HG02571 (cell line): ENCODE measurements at regions not wholly inside any gene's neighbourhood (a gene's known extent, or its start where the extent isn't known, plus 50 kb on each side); places are given as distances from the start of the nearest gene placed in this dataset.

ENCODE experiments used
- ATAC-seq: cut with Tn5 transposase; IDR thresholded peaks from one replicate; pipeline ENCODE4 v1.9.1; 2021; ENCODE audit warnings: mild to moderate bottlenecking, moderate library complexity; ENCODE audit not compliant: unreplicated experiment

DNA sequence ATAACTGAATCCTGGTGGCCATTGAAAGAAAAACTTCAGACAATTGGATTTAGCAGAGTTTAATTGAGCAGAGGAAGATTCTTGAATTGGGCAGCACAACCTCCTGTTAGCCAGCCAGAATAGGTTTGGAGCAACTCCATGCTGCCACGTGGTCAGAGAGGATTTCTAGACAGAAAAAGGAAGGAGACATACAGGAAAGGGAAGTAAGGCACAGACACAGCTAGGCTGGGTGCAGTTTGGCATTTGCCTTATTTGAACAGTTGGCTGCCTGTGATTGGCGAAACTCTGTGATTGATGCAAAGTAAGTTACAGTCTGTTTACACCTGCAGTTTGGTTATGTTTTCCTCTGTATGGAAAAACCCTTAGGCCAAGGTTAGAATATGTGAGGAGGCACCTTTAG lies 85.8 kb upstream of the SPATA13 start:
- ATAC-seq, result no peak

DNA sequence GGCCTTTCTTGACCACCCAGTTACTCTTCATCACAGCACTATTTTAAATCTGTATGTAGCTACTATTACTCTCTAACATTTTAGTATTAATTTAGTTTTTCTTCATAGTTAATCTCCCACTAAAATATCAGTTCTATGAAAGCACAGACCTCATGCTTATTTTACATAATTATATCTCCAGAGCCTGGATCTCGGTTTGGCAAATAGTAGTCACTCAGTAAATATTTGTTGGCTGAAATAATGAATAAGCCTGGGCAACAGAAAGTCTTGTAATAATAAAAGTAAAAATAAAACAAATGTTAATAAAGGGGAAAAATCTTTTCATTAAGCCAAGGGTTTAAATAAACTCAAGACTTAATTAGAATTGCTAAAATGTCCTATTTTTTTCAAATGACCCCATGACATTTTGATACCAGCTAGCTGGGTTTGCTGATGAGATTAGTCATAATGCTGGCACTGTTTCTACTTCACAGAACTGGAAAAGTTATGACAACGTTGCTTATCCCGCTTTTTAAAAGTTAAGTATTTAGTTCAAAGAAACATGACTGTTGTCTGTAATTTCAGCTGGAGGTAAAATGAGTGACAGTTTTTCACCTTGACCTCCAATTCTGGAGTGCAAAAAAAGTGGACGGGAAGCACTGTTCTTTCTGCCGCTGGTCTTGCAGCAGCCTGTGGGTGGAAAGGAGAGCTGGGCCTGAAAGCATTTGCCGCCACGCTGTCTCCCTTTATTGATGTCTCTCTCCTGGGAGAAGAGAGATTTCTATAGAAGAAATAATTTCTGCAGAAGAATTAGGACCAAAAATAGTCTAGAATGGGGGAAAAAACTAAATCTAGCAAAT lies 85.2 kb upstream of the SPATA13 start:
- no peak for ATAC-seq

DNA sequence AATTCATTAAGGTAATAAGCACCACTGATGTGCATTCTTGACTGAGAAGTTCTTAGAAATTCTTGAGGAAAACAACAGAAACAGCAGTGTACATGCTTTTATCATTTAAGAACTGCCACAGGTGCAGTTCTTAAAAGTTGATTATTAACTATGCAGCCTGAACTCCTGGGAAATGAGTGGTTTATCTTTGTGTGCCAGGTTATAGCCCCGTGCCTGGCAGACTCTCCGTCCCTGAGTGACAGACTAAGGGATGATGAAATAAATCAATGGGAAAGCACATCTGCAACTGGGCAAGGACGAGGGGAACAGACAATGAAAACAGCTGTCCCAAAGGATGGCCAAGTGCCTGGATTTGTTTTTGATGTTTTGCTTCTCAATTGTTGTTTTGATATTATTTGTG lies 84.4 kb upstream of the SPATA13 start:
- ATAC-seq, result no peak

DNA sequence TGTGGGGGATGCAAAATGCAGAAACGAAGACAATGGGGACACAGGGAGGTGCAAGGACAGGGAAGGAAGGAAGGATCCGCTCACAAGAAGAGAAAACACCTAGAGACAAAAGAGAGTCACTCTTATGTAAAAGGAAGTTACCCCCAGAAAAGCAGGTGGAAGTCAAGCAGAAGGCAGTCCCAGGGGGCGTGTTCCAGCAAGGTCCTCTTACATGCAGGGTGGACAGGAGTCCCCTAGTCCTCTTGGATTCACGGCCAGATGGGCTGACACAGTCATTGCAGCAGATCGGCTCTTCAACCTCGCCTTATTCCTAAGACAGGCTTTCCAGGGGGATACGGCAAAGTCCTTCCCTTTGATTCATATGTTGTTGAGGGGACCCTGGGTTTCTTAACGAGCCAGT lies 83.9 kb upstream of the SPATA13 start:
- ATAC-seq, result no peak

DNA sequence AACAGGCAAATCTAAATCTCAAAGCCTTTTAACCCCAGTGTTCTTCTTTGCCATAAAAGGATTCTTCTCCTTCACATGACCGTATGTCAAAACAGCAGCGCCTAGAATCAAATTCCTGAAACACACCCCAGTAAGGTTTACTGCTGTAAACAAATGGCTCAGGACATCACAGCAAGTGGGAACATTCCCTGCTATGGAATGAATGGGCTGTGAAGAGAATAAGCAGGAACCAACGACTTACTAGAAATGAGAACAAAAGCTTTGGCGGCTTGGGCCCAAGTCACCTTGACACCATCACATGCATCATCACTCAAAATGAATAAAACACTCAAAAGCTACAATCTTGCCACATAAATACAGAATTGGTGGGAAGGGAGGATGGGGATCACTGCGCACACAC lies 80.4 kb upstream of the SPATA13 start:
- ATAC-seq, result no peak

DNA sequence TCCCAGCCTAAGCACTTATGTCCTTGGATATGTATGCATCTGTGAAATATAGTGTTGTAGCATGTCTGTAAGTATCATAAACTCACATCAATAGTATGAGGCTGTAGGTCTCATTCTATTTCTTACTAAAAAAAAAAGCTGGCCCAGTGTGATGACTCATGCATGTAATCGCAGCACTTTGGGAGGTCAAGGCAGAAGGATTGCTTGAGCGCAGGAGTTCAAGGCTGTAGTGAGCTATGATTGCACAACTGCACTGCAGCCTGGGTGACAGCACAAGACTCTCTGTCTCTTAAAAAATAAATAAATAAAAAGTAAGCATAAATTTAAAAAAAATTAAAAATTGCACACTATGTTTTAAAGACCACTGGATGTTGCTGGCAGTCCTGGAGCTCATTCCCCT lies 79.1 kb upstream of the SPATA13 start:
- ATAC-seq, result no peak

DNA sequence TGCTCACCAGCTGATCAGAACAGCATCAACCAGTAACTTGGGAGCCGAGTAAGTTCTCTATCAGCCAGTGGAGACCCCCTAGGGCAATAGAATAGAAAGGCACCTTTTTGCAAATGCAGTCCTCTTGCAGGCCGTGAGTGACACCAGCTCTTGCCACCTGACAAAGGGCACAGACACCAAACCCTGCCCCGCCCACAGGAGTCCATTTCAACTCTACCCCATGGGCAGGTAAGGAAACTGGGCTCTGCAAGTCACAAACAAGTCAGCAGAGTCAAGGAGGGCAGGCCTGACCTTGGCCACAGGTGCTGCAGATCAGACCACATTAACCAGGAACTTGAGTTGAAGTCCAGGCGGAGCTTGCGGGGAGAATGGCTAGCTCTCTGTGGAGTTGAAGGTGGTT lies 77.4 kb upstream of the SPATA13 start:
- no peak for ATAC-seq

DNA sequence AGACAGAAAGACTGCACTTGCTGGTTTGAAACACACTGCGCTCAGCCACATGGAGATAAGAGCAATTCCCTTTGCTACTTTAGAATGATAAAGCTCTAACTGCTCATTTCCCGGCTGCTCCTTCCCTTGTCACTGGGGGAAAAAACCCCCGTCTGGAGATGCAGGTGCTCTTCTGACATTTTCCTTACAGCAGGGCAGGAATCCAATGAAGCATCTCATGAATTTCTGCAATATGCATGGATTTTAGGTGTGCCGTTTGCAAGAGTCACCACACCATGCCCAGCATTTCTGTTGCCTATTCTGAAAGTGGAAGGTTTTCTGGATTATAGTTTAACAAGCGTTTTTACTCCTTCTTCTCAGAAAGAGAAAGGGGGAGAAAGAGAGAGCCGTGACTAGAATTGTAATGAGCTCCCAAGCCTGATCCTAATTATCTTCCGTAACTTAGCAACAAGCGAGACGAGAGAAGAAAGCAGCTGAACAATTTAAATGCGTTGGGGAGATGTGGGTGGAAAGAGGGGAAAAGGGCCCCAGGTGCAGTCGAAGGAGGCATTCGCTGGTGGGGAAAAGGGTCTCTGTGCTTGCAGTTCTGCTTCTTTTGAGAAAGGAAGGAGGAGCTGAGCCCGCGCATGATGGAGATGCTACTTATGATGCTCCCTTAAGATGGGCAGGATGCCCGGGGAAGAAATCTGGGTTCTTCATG lies 76.6 kb upstream of the SPATA13 start:
- ATAC-seq, result no peak

DNA sequence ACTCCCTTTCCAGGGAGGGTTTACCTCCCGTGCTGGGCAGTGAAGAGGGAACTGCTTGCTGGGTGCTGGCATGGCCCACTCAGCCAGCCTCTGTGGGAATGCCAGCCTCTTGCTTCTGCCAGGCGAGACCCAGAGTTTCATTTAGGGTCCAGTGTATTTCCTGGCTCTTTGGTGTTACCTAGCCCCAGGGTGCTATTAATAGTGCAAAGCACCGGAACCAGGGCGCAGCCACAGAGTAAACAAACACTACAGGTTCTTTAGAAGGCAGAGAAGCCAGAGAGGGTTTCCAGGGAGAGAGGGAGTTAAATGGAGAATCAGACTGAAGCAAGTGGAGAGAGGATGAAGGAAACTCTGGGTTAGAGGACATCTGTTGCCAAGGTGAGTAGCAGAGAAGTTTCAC lies 74.9 kb upstream of the SPATA13 start:
- no peak for ATAC-seq

DNA sequence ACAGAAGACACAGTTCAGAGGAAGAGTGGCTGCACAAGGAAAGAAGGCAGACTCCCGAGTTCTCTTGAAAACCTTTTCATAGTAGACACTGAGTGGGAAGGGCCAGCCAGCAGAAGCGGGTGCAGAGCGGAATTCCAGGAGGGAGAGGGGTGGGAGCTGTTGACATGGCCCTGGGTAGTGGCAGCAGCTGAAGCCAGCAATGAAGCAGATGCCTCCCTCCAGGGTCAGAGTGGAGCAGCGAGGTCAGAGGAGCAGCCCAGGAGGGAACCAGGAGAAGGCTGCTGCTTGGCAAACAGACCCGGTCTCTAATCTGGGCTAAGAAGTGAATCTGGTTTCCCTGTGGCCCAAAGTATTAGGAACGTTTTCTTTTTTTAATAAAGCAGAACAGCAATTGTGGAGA lies 73.9 kb upstream of the SPATA13 start:
- ATAC-seq, result no peak

DNA sequence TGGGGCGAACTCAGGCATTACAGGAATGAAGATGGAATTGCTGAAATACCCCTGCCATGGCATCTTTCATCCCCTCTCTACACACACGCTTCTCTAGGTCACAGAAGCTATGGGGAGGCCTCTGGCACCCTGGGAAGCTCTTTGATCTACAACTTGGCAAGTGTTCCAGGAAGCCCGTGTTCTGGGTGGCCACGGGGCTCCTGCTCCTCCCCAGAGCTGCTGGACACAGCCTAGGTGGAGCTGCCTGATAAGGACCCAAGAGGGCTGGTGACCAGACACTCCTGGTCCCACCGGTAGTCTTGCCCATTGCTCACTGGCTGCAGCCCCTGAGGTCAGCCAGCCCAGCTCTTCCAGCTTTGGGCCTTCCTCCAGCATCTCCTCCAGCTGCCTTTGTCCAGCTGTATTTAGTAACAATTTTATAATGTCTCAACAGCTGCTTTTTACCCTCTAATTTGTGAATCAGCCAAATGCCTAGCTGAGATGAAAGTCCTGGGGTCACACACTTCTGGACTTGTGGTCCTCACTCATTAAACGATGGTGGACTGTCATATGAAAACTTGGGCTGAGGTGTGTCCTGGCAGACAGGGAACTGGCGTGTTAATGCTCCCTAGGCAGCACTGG lies 72.8 kb upstream of the SPATA13 start:
- no peak for ATAC-seq

DNA sequence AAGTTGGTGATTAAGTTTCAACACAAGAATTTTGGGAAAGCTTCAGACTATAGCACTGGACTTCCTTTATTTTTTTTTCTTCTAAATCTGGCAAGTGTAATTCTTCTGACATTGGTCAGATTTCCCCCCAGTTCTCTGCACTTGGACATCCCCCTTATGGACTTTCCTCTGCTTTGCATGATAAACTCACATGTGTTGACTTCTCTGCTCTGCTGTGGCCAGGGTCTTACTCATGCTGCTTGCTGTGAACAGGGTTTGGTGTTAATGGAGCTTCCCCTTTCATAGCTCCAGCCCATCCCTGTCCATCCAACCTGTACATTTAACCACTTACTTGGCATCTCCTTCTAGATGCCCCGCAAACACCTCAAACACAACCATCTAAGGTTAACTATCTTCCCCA lies 70.5 kb upstream of the SPATA13 start:
- ATAC-seq, result no peak

DNA sequence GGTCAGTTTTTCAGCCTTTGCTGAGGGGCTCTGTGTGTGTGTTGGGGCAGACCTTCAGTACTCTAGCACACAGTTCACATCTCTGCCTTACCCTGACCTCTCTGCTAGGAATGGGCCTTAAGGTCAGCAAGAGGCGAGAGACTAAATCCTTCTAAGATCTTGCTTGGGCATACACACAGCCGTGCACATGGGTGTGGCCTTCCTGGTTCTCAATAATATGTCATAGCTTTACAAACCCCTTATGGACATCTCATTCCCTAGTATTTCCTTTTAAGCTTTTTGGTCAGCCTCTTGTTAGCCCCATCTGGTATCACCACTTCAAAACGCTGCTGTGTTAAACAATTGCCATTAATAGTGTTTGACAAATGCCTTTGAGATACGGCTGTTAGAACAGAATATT lies 69.4 kb upstream of the SPATA13 start:
- ATAC-seq, result no peak

DNA sequence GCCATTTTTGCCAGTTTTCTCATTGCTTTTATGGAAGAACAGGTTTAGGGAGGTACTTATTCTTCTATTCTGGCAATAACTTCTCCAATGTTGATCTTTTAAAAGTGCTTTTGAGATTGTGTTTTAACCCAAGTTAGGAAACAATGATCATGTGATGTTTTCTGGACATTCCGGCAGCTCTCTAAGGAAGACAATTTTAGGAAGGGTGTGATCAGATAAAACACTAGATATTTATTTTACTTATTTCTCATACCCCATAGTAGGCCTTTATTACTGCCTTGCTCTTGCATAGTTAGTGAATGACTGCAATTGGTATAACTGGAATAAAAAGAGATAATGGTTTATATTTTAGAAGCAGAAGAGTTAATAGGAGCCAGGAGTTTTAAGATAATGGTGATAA lies 68.4 kb upstream of the SPATA13 start:
- no peak for ATAC-seq

DNA sequence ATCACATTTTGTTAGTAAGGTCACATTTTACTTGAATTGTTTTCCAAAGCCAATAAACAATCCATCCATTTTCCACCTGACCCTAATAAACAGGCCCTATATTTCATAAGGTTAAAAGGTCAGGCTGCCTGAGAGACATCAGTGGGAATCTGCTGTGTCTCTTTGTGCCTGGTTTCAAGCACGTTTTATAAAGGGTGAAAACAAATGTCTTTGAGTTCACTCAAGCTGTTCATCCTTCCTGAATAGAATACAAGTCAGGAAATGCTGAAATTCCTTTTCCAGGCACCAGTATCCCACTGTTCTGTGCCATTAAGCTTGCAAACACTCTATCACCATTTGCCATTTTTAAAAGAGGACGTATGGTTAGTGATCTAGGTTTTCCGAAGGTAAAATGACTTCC lies 67.5 kb upstream of the SPATA13 start:
- no peak for ATAC-seq

DNA sequence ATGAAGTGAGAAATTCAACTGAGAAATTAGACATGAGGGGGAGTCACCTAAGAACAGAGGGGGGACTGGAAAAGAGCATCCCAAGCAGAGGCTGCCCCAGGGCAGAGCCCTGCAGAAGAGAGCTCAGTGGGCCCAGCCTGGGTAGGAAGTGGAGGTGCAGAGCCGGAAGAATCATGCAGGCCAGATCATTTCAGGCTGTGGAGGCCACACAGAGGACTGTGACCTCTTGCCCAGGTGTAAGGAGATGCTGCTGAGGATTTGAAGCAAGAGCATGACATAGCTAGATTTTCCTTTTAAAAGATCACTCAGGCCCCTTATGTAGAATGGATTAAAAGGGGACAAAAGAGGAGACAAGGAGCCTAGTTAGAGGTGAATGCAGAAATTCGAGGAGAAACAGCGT lies 63.9 kb upstream of the SPATA13 start:
- ATAC-seq, result no peak

DNA sequence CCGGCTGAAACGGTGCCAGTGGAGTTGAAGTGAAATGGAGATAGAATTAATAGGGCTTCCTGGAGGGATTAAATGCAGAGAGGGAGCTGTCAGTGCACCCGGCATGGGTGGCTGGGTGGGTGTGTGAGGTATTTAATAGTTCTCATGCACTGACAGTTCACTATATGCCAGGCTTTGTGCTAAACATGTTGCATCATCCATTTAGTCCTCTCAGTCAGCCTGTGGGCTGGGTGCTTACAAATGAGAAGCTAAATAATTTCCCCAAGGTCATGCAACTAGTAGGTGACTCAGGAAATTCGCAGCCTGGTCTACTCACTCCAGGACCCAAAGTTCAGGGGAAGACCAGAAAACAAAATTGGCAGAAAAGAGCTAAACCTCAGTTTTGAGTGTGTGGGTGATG lies 63.5 kb upstream of the SPATA13 start:
- ATAC-seq, result no peak

DNA sequence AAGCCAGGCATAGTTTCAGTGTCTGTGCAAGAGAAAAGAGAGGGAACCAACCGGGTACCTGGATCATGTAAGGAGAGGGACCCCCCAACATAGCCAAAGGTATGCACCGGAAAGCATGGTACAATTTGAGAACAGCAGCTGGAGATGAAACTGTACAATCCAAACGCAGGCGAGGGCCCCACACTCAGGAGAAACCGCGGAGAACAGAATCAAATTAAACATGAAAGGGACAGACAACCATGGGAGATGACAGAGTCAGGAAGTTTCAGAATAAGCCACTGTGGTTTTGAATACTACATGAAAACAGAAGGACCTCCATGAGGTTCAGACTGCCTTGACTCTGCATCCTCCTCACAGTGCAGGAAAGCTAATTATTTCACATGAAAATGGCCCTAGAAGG lies 62.9 kb upstream of the SPATA13 start:
- no peak for ATAC-seq

DNA sequence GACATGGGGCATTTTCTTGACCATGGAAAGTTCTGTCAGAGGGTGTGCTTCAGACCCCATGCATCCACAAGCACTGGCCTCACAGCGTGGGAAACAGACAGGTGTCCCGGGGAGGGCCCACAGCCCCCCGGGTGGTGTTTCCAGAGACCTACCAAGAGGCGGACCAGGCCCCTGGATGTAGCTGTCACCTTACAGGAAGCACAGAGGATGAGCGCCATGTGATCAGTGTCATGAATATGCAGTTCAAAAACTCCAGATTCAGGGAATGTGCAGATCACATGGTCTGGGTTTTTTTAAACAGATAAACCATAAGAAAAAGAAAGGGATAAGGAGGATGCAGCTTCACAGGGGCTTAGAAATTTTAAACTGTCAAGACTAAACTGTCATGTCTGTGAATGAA lies 61.0 kb upstream of the SPATA13 start:
- ATAC-seq, result no peak

DNA sequence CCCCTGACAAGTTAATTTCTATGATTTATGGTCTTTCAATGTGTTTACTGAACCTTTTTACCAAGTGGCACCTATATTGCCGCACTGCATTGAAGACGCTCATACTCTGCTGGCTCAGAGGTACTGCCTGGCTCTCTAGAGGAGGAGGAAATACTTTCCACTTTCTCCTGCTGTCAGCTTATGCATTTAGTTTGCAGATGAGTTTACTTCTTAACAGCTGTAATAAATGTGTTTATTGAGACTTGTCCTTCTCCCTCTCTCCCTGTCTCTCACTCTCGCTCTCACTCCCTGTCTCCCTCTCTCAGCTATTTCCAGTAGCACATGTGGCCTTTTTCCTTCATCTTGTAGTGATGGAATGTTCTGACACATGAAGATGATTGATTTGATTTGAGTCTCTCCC lies 60.3 kb upstream of the SPATA13 start:
- no peak for ATAC-seq

DNA sequence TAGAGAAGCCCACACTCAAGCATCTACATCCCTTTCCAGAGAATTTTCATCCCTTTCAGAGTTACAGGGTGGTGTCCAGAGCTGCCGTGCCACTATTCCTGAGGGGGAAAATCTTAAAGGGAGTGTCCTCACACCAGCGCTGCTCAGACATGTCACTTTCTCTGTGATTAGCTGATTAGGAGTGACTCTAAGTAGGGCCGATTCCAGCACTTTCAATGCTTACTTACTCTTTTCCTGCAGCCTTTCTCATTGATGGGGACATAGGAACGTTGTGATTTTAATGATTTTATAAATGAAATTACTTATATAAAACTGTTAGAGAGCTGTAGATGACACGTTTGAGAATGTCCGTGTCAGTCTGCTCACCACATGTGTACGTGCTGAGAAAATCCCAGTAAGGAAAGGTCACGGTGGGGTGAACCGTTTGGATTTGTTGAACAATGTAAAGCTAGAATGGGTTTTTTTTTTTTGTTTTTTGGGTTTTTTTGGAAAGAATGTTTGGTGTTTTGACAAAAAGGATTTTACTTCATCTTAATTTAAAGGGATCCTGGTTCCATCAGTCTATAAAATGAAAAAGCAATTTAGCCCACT lies 56.6 kb upstream of the SPATA13 start:
- ATAC-seq, result no peak

DNA sequence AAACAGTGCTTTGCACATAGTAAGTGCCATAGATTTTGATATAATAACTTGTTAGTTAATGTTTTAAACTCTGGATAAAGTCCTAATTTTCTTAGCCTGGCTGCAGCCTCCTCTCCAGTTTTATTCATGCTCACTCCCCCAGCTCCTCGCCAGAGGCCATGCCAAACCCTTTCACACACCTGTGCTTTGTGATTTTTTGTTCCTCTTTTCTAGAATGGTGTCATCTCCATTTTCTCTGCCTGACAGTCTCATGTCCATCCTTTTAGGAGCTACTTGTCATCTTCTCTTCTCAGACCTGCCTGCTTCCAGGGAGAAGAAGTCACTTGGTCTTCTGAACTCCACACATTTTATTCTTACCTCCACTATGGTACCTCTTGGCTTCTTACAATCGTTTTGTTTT lies 55.8 kb upstream of the SPATA13 start:
- ATAC-seq, result no peak
